Smooth muscle cell (in vitro differentiated cells): ENCODE measurements at regions not wholly inside any gene's neighbourhood (a gene's known extent, or its start where the extent isn't known, plus 50 kb on each side); places are given as distances from the start of the nearest gene placed in this dataset.

Experiments used
- DNase-seq: peaks from one replicate; lab custom pipeline; 2025; ENCODE audit not compliant: unreplicated experiment; lab: John Stamatoyannopoulos, UW
- H2AFZ ChIP-seq: fragments of 200-600 bp; sonication (generic); 2 replicates; pipeline ENCODE4 v1.6.0; 2016; ENCODE audit warnings: antibody characterized with exemption, low read depth, mild to moderate bottlenecking
- H3F3A ChIP-seq: fragments of 200-600 bp; sonication (generic); 2 replicates; pipeline ENCODE4 v1.6.0; 2017; ENCODE audit warnings: antibody characterized with exemption, low read depth
- H3K27ac ChIP-seq: fragments of 200-600 bp; sonication (generic); 2 replicates; pipeline ENCODE4 v1.5.1; 2016; ENCODE audit warnings: low read depth, mild to moderate bottlenecking
- H3K27me3 ChIP-seq: fragments of 200-600 bp; sonication (generic); 2 replicates; pipeline ENCODE4 v1.6.1; 2016; ENCODE audit warnings: low read depth, mild to moderate bottlenecking
- H3K36me3 ChIP-seq: fragments of 200-600 bp; sonication (generic); 2 replicates; pipeline ENCODE4 v1.5.1; 2016; ENCODE audit warnings: low read depth
- H3K4me1 ChIP-seq: fragments of 200-600 bp; sonication (generic); 2 replicates; pipeline ENCODE4 v1.5.1; 2016; ENCODE audit warnings: low read depth
- H3K4me2 ChIP-seq: fragments of 200-600 bp; sonication (generic); 2 replicates; pipeline ENCODE4 v1.6.0; 2016; ENCODE audit warnings: mild to moderate bottlenecking
- H3K4me3 ChIP-seq: fragments of 200-600 bp; sonication (generic); 2 replicates; pipeline ENCODE4 v1.5.1; 2016; ENCODE audit warnings: mild to moderate bottlenecking
- H3K79me2 ChIP-seq: fragments of 200-600 bp; sonication (generic); 2 replicates; pipeline ENCODE4 v1.6.0; 2016; ENCODE audit warnings: low read depth, mild to moderate bottlenecking
- H3K9ac ChIP-seq: fragments of 200-600 bp; sonication (generic); 2 replicates; pipeline ENCODE4 v1.6.0; 2016; ENCODE audit warnings: low read depth
- H3K9me3 ChIP-seq: fragments of 200-600 bp; sonication (generic); replicated peaks from 2 replicates; pipeline ENCODE4 v1.5.1; 2016; ENCODE audit warnings: low read depth
- H4K20me1 ChIP-seq: fragments of 200-600 bp; sonication (generic); 2 replicates; pipeline ENCODE4 v1.6.0; 2016; ENCODE audit warnings: low read depth
- WGBS: methylation state at CpG from one replicate; pipeline ENCODE4 v1.1.7; 2016; ENCODE audit warnings: low lambda C conversion rate; 5-methylcytosine and 5-hydroxymethylcytosine counted together
- TF ChIP-seq, protein P1 (sequence below): fragments of 200-600 bp; sonication (generic); IDR thresholded peaks from 2 replicates; pipeline ENCODE4 v1.5.1; 2017; ENCODE audit warnings: borderline replicate concordance, mild to moderate bottlenecking, antibody characterized with exemption; ENCODE audit not compliant: insufficient read depth, poor library complexity, severe bottlenecking

DNA sequence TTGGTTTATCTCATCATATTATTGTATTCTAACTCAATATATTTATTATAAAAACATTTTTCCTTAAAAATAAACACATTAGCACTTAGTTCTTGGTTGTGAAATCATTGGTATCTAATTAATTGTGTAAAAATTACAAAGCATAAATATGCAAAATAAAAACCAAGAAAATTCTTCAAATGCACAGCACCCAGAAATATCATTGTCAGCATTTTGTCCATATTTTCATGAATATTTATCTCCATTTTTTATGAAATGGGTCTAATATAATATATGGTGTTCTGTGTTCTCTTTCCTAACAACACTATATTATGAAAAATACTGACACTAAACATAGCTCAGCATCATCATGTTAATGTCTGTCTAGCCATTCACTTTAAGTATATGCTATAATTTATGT is 877.8 kb upstream of the MAP3K7 start:
- H3K27me3 ChIP-seq, result no peaks in the 10 kb centered on the region
- no peaks in the 10 kb centered on the region for H3F3A ChIP-seq
- no peak overlapping the region for H3K27ac ChIP-seq
- H3K9ac ChIP-seq, result no peak overlapping the region
- H3K4me2 ChIP-seq, result no peak overlapping the region
- no peaks in the 10 kb centered on the region for H3K4me1 ChIP-seq
- H3K36me3 ChIP-seq, result no peaks in the 10 kb centered on the region
- H2AFZ ChIP-seq, result no peak overlapping the region
- no peak for DNase-seq
- H3K4me3 ChIP-seq, result no peak overlapping the region
- TF ChIP-seq, protein P1, sequence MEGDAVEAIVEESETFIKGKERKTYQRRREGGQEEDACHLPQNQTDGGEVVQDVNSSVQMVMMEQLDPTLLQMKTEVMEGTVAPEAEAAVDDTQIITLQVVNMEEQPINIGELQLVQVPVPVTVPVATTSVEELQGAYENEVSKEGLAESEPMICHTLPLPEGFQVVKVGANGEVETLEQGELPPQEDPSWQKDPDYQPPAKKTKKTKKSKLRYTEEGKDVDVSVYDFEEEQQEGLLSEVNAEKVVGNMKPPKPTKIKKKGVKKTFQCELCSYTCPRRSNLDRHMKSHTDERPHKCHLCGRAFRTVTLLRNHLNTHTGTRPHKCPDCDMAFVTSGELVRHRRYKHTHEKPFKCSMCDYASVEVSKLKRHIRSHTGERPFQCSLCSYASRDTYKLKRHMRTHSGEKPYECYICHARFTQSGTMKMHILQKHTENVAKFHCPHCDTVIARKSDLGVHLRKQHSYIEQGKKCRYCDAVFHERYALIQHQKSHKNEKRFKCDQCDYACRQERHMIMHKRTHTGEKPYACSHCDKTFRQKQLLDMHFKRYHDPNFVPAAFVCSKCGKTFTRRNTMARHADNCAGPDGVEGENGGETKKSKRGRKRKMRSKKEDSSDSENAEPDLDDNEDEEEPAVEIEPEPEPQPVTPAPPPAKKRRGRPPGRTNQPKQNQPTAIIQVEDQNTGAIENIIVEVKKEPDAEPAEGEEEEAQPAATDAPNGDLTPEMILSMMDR, result no peak
- no peaks in the 10 kb centered on the region for H4K20me1 ChIP-seq
- H3K79me2 ChIP-seq, result no peaks in the 10 kb centered on the region
- H3K9me3 ChIP-seq, result no peaks in the 10 kb centered on the region

DNA sequence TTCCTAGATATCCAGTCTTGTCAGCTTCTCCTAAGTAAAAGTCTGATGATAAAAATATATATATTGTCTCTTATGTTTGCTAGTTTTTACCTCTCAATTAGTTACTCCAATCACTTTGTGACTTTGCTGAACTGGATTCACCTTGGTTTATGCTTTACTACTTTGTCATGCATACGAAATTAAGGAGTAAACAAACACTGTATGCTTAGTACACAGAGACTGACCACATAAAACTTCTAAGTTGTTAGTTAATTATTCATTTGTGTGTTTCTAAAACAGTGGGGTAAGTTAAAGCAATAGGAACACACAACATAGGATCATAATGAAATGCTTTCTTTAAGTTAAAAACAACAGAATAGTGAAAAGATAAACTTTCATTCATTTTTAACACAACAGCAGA is 877.3 kb upstream of the MAP3K7 start:
- no peaks in the 10 kb centered on the region for H3K9me3 ChIP-seq
- no peak overlapping the region for H3K4me2 ChIP-seq
- H3F3A ChIP-seq, result no peaks in the 10 kb centered on the region
- no peak for DNase-seq
- H3K27ac ChIP-seq, result no peak overlapping the region
- no peak overlapping the region for H3K9ac ChIP-seq
- no peaks in the 10 kb centered on the region for H4K20me1 ChIP-seq
- H3K27me3 ChIP-seq, result no peaks in the 10 kb centered on the region
- no peak overlapping the region for H3K4me3 ChIP-seq
- no peak overlapping the region for H2AFZ ChIP-seq
- 90% methylated on average over 1 of the region's 1 CpG for WGBS
- no peaks in the 10 kb centered on the region for H3K4me1 ChIP-seq
- H3K36me3 ChIP-seq, result no peaks in the 10 kb centered on the region
- no peaks in the 10 kb centered on the region for H3K79me2 ChIP-seq
- TF ChIP-seq, protein P1, result no peak

DNA sequence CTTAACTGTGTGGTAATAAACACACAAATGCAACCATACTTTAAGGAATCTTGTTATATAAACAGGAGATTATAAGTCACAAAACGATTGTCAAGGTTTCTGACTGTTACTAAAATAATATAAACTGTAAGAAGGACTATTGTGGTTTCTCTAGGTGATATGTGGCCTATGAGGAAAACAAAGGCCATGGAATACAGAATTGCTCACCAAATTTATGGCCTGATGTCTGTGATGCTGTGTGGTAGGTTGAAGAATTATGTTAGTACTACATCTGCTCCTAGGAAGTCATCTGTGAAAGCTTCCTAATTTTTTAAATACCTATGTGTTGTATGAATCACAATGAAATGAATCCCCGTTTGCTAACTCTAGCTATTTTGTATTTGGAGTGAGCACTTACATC is 875.4 kb upstream of the MAP3K7 start:
- H2AFZ ChIP-seq, result no peak overlapping the region
- no peaks in the 10 kb centered on the region for H3K27me3 ChIP-seq
- H3K4me3 ChIP-seq, result no peak overlapping the region
- H3K4me1 ChIP-seq, result no peaks in the 10 kb centered on the region
- H3K27ac ChIP-seq, result no peak overlapping the region
- no peak overlapping the region for H3K9ac ChIP-seq
- H3K4me2 ChIP-seq, result no peak overlapping the region
- no peaks in the 10 kb centered on the region for H4K20me1 ChIP-seq
- H3K36me3 ChIP-seq, result no peaks in the 10 kb centered on the region
- 55% methylated on average over 2 of the region's 2 CpGs for WGBS
- no peaks in the 10 kb centered on the region for H3F3A ChIP-seq
- TF ChIP-seq, protein P1, result no peak
- H3K79me2 ChIP-seq, result no peaks in the 10 kb centered on the region
- no peaks in the 10 kb centered on the region for H3K9me3 ChIP-seq
- DNase-seq, result no peak

DNA sequence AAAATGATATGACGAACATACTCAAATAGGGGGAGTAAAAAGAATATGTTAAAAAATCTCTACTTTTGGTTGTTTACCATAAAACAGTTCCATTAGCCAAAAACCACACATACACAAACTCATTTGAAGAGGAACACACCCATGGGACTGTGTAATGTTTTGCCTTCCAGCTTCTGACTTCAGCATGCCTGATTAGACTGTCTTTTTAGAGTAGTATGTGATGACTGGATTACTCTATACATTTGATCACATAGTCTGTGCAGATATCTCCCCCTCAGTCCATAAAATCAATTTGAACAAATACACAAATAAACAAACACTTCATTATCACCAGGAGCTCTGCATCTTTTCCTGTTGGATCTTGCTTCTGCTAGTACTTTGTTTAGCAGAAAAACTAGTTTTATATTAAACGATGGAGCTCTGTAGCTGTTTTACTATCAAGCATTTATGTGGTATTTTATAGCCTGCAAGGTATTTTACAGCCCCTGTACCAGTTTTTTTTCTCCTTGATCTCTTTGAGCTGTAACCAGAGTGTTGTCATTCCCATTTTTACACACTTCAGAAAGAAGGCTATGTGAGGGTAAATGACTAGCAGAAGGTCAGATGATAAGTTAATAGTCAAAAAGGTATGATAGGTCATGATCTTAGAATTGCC is 866.5 kb upstream of the MAP3K7 start:
- no peak overlapping the region for H3K4me3 ChIP-seq
- no peak for DNase-seq
- TF ChIP-seq, protein P1, result no peak
- H3K27me3 ChIP-seq, result no peaks in the 10 kb centered on the region
- no peak overlapping the region for H2AFZ ChIP-seq
- H3K36me3 ChIP-seq, result no peaks in the 10 kb centered on the region
- no peaks in the 10 kb centered on the region for H3F3A ChIP-seq
- no peaks in the 10 kb centered on the region for H3K79me2 ChIP-seq
- H3K9ac ChIP-seq, result no peak overlapping the region
- no peaks in the 10 kb centered on the region for H3K9me3 ChIP-seq
- no peaks in the 10 kb centered on the region for H3K4me1 ChIP-seq
- H3K4me2 ChIP-seq, result no peak overlapping the region
- H4K20me1 ChIP-seq, result no peaks in the 10 kb centered on the region
- no peak overlapping the region for H3K27ac ChIP-seq
- WGBS, result 71% methylated on average over 2 of the region's 2 CpGs
